Suprapubic skin (tissue), 4 donors: ENCODE measurements at regions not wholly inside any gene's neighbourhood (a gene's known extent, or its start where the extent isn't known, plus 50 kb on each side); places are given as distances from the start of the nearest gene placed in this dataset.
"Not testable (repeated sequence)": the region's sequence is repeated elsewhere in the genome, so short reads cannot be mapped to it uniquely, and the experiment has no call there.

Experiments used
- DNase-seq, 2 donors: peaks; one replicate each; pipeline ENCODE4 v3.0.0-alpha.2; 2019; ENCODE audit warnings: low spot score in 2 of 2
- H3K27ac ChIP-seq: fragments of 200-600 bp; sonication (generic); one replicate; pipeline ENCODE4 v1.5.1; 2019
- H3K27me3 ChIP-seq: fragments of 200-600 bp; sonication (generic); one replicate; pipeline ENCODE4 v1.5.1; 2019
- H3K36me3 ChIP-seq: fragments of 200-600 bp; sonication (generic); one replicate; pipeline ENCODE4 v1.5.1; 2019
- H3K4me1 ChIP-seq: fragments of 200-600 bp; sonication (generic); one replicate; pipeline ENCODE4 v1.5.1; 2019
- H3K4me3 ChIP-seq: fragments of 200-600 bp; sonication (generic); one replicate; pipeline ENCODE4 v1.5.1; 2019; ENCODE audit warnings: mild to moderate bottlenecking
- H3K9me3 ChIP-seq: fragments of 200-600 bp; sonication (generic); one replicate; pipeline ENCODE4 v1.5.1; 2019
- CTCF ChIP-seq, 2 donors: fragments of 200-600 bp in 1 of 2; fragments of 450-650 bp in 1 of 2; sonication (generic) in 1 of 2; IDR thresholded peaks; one replicate each; pipeline ENCODE4 v1.5.1; 2016 to 2019; ENCODE audit warnings: antibody characterized with exemption in 2 of 2, mild to moderate bottlenecking in 1 of 2, moderate library complexity in 1 of 2
- EP300 ChIP-seq: sonication (generic); formaldehyde crosslinking; IDR thresholded peaks from one replicate; pipeline ENCODE4 v1.6.1; 2017; ENCODE audit warnings: antibody characterized with exemption
- POLR2A ChIP-seq, 2 donors: fragments of 450-650 bp; IDR thresholded peaks; one replicate each; pipeline ENCODE4 v1.6.1; 2017; ENCODE audit warnings: antibody characterized with exemption in 2 of 2, mild to moderate bottlenecking in 2 of 2, moderate library complexity in 2 of 2
- POLR2AphosphoS5 ChIP-seq, 3 donors: sonication (generic); formaldehyde crosslinking; IDR thresholded peaks; one replicate each; pipeline ENCODE4 v1.6.1; 2017; ENCODE audit warnings: antibody characterized with exemption in 3 of 3
- WGBS: methylation state at CpG from one replicate; pipeline ENCODE4 v1.1.5; 2018; 5-methylcytosine and 5-hydroxymethylcytosine counted together

DNA sequence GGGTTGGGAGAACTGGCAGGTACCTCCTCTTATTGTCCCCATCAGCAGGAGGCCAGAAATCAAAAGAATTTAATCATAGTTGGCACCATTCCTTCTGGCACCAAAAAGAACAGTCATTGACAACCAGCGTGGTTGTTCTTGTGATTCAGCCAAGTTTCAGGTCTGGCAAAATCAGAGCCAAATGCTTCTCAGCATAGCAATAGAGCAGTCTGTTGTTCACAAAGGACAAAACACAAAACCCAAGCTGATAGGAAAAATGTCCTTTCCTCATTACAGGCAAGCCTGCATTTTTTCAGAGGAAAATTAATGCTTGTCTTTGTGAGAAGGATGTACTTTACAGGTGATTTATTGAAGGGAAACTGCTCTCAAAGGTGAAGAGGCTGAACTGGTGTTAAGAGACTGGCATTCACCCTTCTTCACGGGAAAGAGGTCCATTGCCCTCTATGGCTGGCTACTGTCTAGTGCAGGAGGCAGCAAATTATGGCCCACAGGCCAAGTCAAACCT is 241.8 kb upstream of the ARHGAP42 start:
- Histone ChIP-seq H3K27ac (no peak overlapping the region), H3K4me1 (peaks cover 7% of the 10 kb centered on the region), H3K4me3 (no peak overlapping the region), H3K9me3 (no peaks in the 10 kb centered on the region), H3K27me3 (no peaks in the 10 kb centered on the region), H3K36me3 (no peaks in the 10 kb centered on the region)
- DNase-seq = no peak
- WGBS = 17% methylated on average over 2 of the region's 2 CpGs
- TF ChIP-seq POLR2A (IDR thresholded peaks at IDR 0.05) (no peak), POLR2AphosphoS5 (IDR thresholded peaks at IDR 0.05) (no peak), CTCF (IDR thresholded peaks at IDR 0.05) (no peak), EP300 (no peak)

DNA sequence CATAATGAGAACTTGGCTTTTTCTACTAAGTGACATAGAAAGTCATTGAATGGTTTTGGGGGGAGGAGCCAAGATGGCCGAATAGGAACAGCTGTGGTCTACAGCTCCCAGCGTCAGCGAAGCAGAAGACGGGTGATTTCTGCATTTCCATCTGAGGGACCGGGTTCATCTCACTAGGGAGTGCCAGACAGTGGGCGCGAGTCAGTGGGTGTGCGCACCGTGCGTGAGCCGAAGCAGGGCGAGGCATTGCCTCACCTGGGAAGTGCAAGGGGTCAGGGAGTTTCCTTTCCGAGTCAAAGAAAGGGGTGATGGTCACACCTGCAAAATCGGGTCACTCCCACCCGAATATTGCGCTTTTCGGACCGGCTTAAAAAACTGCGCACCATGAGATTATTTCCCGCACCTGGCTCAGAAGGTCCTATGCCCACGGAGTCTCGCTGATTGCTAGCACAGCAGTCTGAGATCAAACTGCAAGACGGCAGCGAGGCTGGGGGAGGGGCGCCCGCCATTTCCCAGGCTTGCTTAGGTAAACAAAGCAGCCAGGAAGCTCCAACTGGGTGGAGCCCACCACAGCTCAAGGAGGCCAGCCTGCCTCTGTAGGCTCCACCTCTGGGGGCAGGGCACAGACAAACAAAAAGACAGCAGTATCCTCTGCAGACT is 235.2 kb upstream of the ARHGAP42 start:
- WGBS = 90% methylated on average over 25 of the region's 26 CpGs
- DNase-seq = not testable (repeated sequence)

GRCh38 chr11:100459811-100460210 is 227.3 kb upstream of the ARHGAP42 start:
- H3K4me1 ChIP-seq = no peaks in the 10 kb centered on the region
- no peak overlapping the region for H3K27ac ChIP-seq
- no peak for DNase-seq
- H3K4me3 ChIP-seq = no peak overlapping the region
- H3K9me3 ChIP-seq = no peaks in the 10 kb centered on the region
- WGBS = 62% methylated on average over 3 of the region's 3 CpGs
- no peaks in the 10 kb centered on the region for H3K27me3 ChIP-seq
- no peaks in the 10 kb centered on the region for H3K36me3 ChIP-seq
- TF ChIP-seq POLR2AphosphoS5 (IDR thresholded peaks at IDR 0.05) = no peak
- TF ChIP-seq CTCF (IDR thresholded peaks at IDR 0.05) = no peak
- no peak for TF ChIP-seq EP300
- no peak for TF ChIP-seq POLR2A (IDR thresholded peaks at IDR 0.05)

More for the DNA sequence above, 235.2 kb upstream of the ARHGAP42 start:
- H3K4me1 ChIP-seq, H3K9me3 ChIP-seq, H3K27me3 ChIP-seq, H3K27ac ChIP-seq, H3K36me3 ChIP-seq, H3K4me3 ChIP-seq: not testable (repeated sequence)

DNA sequence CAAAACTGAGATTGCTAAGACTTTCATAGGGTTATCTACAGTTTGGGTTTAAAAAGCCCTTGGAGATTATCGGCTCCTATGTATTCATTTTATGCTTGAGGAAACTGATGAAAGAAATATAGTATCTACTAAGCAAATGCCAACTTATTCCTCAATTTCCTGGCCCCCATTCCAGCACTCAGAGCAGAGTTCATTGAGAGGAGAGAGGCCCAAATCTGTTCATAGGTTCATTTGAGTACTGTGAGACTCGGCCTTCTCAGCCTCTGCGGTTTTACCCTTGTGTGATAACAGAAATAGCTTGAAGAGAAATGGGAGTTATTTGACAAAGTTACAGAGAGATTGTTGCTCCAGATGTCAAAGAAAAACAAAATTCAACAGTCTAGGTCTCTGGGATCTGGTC is 226.7 kb upstream of the ARHGAP42 start:
- no peaks in the 10 kb centered on the region for H3K9me3 ChIP-seq
- no peak overlapping the region for H3K4me3 ChIP-seq
- H3K27me3 ChIP-seq = no peaks in the 10 kb centered on the region
- no peaks in the 10 kb centered on the region for H3K4me1 ChIP-seq
- no peak for DNase-seq
- H3K36me3 ChIP-seq = no peaks in the 10 kb centered on the region
- TF ChIP-seq EP300 (no peak), POLR2AphosphoS5 (IDR thresholded peaks at IDR 0.05) (no peak), POLR2A (IDR thresholded peaks at IDR 0.05) (no peak), CTCF (IDR thresholded peaks at IDR 0.05) (no peak)
- H3K27ac ChIP-seq = no peak overlapping the region
- 92% methylated on average over 3 of the region's 3 CpGs for WGBS

DNA sequence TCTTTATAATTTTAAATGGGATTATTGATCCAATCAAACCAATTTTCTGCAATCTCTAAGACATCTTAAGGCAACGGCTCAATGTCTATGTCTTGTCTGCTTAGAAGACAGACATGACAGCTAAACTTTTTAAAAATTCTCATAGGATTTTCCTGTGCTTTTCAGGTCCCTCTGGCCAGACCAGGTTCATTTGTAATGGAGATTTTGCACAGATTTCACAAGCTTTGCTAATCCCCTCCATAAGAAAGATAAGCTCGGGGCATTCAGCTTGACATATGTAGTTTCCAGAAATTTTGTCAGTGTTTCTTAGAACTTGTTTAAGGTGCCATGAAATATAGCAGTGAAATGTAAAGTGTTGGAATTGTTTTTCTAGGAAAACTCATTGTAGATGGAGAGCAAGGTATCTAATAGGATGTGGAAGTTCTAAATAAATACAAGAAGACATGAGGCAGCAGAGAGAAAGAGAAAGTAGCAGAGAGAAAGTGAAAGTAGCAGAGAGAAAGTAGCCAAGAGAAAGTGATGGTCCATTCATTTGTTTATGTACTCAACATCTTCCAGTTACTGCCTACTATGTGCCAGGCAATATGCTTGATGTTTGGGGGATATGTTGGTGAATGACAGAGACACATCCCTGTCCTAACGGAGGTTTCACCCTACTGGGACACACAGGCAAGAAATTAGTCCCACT is 219.1 kb upstream of the ARHGAP42 start:
- TF ChIP-seq POLR2A (IDR thresholded peaks at IDR 0.05) (no peak), EP300 (no peak), CTCF (IDR thresholded peaks at IDR 0.05) (no peak), POLR2AphosphoS5 (IDR thresholded peaks at IDR 0.05) (no peak)
- Histone ChIP-seq H3K4me1 (no peaks in the 10 kb centered on the region), H3K27me3 (no peaks in the 10 kb centered on the region), H3K9me3 (no peaks in the 10 kb centered on the region), H3K27ac (no peak overlapping the region), H3K36me3 (no peaks in the 10 kb centered on the region), H3K4me3 (no peak overlapping the region)
- WGBS = 88% methylated on average over 3 of the region's 3 CpGs
- no peak for DNase-seq
